ENCODE measurements at regions not wholly inside any gene's neighbourhood (a gene's known extent, or its start where the extent isn't known, plus 50 kb on each side); places are given as distances from the start of the nearest gene placed in this dataset.

DNA sequence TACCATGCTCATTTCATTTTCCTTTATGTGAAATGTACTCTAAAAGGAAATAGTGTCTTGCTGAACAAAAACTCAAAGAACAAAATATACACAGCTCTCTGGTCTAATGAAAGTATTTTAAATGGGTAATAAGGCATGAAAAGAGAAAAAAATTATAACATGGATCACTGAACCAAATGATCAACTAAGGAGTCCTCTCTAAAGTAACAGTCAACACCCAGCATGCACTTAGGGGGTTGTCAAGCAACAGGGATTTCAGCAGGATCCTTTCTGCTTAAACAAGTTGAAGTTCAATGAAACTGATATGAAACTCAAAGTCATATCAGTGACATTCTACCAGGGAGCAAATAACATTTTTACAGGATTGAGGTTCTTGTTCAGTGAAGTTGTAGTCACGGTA, 398.8 kb downstream of the SEC23A start:
- no peak for TF ChIP-seq FOXM1 (IDR thresholded peaks at IDR 0.05; ENCODE audit: borderline replicate concordance)
- no peak for TF ChIP-seq TARDBP (IDR thresholded peaks at IDR 0.05)
- TF ChIP-seq SUZ12 (IDR thresholded peaks at IDR 0.05), result no peak
- no peak for TF ChIP-seq FOXK2 (IDR thresholded peaks at IDR 0.05)
